ENCODE measurements at regions not wholly inside any gene's neighbourhood (a gene's known extent, or its start where the extent isn't known, plus 50 kb on each side); places are given as distances from the start of the nearest gene placed in this dataset.

DNA sequence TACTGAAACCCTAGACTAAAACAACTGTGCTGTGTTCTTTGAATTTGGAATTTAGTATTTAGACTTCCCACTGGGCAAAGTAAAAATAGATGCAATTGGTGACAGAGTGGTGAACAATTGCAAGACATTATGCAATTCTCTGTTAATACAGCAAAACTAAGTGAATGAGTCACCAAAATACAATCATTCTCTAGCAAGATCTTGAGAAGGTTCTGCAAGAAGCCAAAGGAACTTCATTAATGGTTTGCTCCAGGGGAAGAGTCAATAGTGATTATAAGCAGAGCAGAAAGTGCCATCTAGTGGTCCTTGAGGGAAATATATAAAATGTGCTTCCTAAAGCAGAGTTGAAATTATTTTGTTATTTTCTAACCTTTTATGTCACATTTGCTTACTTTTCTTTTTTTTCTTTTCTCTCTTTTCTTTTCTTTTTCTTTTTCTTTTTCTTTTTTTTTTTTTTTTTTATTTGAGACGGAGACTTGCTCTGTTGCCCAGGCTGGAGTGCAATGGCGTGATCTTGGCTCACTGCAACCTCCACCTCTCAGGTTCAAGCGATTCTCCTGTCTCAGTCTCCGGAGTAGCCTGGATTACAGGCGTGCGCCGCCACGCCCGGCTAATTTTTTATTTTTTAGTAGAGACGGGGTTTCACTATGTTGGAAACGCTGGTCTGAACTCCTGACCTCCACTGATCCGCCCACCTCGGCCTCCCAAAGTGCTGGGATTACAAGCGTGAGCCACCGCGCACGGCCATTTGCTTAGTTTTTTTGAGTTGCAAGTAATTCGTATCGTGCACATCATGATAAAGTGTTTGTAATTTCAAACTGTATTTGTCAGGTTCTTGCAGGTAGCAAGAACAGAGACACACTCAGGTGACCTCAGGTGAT, 99.2 kb downstream of the CTH start:
- TF ChIP-seq, protein P1, sequence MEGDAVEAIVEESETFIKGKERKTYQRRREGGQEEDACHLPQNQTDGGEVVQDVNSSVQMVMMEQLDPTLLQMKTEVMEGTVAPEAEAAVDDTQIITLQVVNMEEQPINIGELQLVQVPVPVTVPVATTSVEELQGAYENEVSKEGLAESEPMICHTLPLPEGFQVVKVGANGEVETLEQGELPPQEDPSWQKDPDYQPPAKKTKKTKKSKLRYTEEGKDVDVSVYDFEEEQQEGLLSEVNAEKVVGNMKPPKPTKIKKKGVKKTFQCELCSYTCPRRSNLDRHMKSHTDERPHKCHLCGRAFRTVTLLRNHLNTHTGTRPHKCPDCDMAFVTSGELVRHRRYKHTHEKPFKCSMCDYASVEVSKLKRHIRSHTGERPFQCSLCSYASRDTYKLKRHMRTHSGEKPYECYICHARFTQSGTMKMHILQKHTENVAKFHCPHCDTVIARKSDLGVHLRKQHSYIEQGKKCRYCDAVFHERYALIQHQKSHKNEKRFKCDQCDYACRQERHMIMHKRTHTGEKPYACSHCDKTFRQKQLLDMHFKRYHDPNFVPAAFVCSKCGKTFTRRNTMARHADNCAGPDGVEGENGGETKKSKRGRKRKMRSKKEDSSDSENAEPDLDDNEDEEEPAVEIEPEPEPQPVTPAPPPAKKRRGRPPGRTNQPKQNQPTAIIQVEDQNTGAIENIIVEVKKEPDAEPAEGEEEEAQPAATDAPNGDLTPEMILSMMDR (IDR thresholded peaks at IDR 0.05; ENCODE audit: control extremely low read depth in 1 of 3, insufficient read depth in 1 of 3, low read depth in 1 of 3, low read length in 3 of 3) = peak in 2 of 3 experiments; percentile 46 to 66; a peak in 2 of 4 replicates
- TF ChIP-seq POLR2A (IDR thresholded peaks at IDR 0.05; ENCODE audit: control extremely low read depth in 1 of 2, low read depth in 2 of 2, low read length in 2 of 2) = no peak
- no peak for TF ChIP-seq YY1 (IDR thresholded peaks at IDR 0.05; ENCODE audit: low read depth, low read length)
- no peak for TF ChIP-seq NRF1 (IDR thresholded peaks at IDR 0.05; ENCODE audit: low read depth, low read length)
- no peak for TF ChIP-seq FOSL1 (IDR thresholded peaks at IDR 0.05; ENCODE audit: insufficient read depth, low read depth, low read length)
